ENCODE measurements at regions not wholly inside any gene's neighbourhood (a gene's known extent, or its start where the extent isn't known, plus 50 kb on each side); places are given as distances from the start of the nearest gene placed in this dataset.

- no peaks in the 10 kb centered on the region for H3K27me3 ChIP-seq (replicated peaks in 1 of 4; ENCODE audit: control insufficient read depth in 3 of 4, extremely low read depth in 1 of 4, insufficient read depth in 3 of 4, low read length in 3 of 4)
- H3K23me2 ChIP-seq (ENCODE audit: low read depth, low read length) = no peaks in the 10 kb centered on the region
- H3K56ac ChIP-seq (replicated peaks; ENCODE audit: insufficient read length, low read depth, low read length) = no peak overlapping the region
- no peak overlapping the region for H2AK5ac ChIP-seq (ENCODE audit: low read depth, low read length)
- H3K4me1 ChIP-seq (replicated peaks in 1 of 4; ENCODE audit: control insufficient read depth in 3 of 4, insufficient read depth in 4 of 4, low read length in 3 of 4) = no peaks in the 10 kb centered on the region
- WGBS, 2 experiments (ENCODE audit: extremely low coverage in 1 of 2, insufficient coverage in 1 of 2, insufficient read length in 1 of 2, insufficient replicate concordance in 2 of 2, low coverage in 1 of 2, low lambda C conversion rate in 2 of 2, missing lambda C conversion rate in 1 of 2) = 92% methylated on average over 4 of the region's 4 CpGs; no CpG with 5 or more reads in 1 of the 2 experiments
- no peak overlapping the region for H3K14ac ChIP-seq (ENCODE audit: insufficient read length)
- H3K79me1 ChIP-seq (ENCODE audit: low read depth, low read length) = no peaks in the 10 kb centered on the region
- POLR2A ChIA-PET (ENCODE audit: partially characterized antibody) = no interaction called here
- H4K20me1 ChIP-seq (replicated peaks in 1 of 2; ENCODE audit: control insufficient read depth in 1 of 2, insufficient read depth in 2 of 2, low read length in 2 of 2) = no peaks in the 10 kb centered on the region
- H3K4me3 ChIP-seq (ENCODE audit: extremely low read depth in 1 of 4, insufficient read depth in 2 of 4, low read depth in 3 of 4, low read length in 4 of 4) = no peak overlapping the region
- TF ChIP-seq RAD21 (IDR thresholded peaks at IDR 0.05 in 1 of 2, conservative IDR thresholded peaks at IDR 0.05 in 1 of 2; ENCODE audit: low read depth in 2 of 2, low read length in 2 of 2) = no peak
- TF ChIP-seq GABPA (IDR thresholded peaks at IDR 0.05; ENCODE audit: borderline replicate concordance, insufficient read depth, low read length) = no peak
- TF ChIP-seq SUZ12 (IDR thresholded peaks at IDR 0.05; ENCODE audit: low read length) = no peak
- no peak for TF ChIP-seq SP2 (IDR thresholded peaks at IDR 0.05; ENCODE audit: low read length)
- TF ChIP-seq PHF8 (conservative IDR thresholded peaks at IDR 0.05; ENCODE audit: low read depth, low read length) = no peak
- no peak for TF ChIP-seq FOSL1 (IDR thresholded peaks at IDR 0.05; ENCODE audit: insufficient read depth, low read depth, low read length)
- TF ChIP-seq TBP (IDR thresholded peaks at IDR 0.05; ENCODE audit: low read depth, low read length) = no peak
- TF ChIP-seq TEAD4 (IDR thresholded peaks at IDR 0.05; ENCODE audit: low read depth, low read length) = no peak
- TF ChIP-seq KDM4A (IDR thresholded peaks at IDR 0.05; ENCODE audit: low read depth, low read length, severe bottlenecking) = no peak
- TF ChIP-seq TAF7 (optimal IDR thresholded peaks at IDR 0.05; ENCODE audit: borderline replicate concordance, low read depth, low read length) = no peak
- no peak for TF ChIP-seq ZNF274 (IDR thresholded peaks at IDR 0.05; ENCODE audit: borderline replicate concordance, extremely low read depth, low read length)
- TF ChIP-seq TCF12 (IDR thresholded peaks at IDR 0.05; ENCODE audit: low read depth, low read length) = no peak
- no peak for TF ChIP-seq RBBP5 (IDR thresholded peaks at IDR 0.05; ENCODE audit: borderline replicate concordance, low read depth, low read length)
- no peak overlapping the region for H2BK15ac ChIP-seq (ENCODE audit: low read length)
- CTCF ChIA-PET (ENCODE audit: partially characterized antibody) = no interaction called here
- H3K4me2 ChIP-seq (ENCODE audit: insufficient read depth in 1 of 2, low read depth in 2 of 2, low read length in 2 of 2) = no peak overlapping the region
- H4K5ac ChIP-seq (ENCODE audit: insufficient read length, low read depth, low read length) = no peak overlapping the region
- no peak overlapping the region for H2BK12ac ChIP-seq (ENCODE audit: low read depth, low read length)
- H3K36me3 ChIP-seq (ENCODE audit: control insufficient read depth in 2 of 4, insufficient read depth in 4 of 4, low read length in 3 of 4) = no peaks in the 10 kb centered on the region
- H2BK5ac ChIP-seq (ENCODE audit: low read depth, low read length) = no peak overlapping the region
- no peak for DNase-seq (ENCODE audit: low read depth in 1 of 2, low spot score in 2 of 2)
- no peak overlapping the region for H3K18ac ChIP-seq (ENCODE audit: extremely low read depth, low read length)
- H3K9ac ChIP-seq (replicated peaks in 1 of 4; ENCODE audit: extremely low read depth in 1 of 4, low read depth in 3 of 4, low read length in 3 of 4) = no peak overlapping the region
- peaks cover 4 to 7% of the 10 kb centered on the region in 2 experiments; a peak in 2 of 4 replicates for H3K9me3 ChIP-seq (ENCODE audit: insufficient read depth in 2 of 2, low read depth in 1 of 2, low read length in 1 of 2)
- no peak overlapping the region for H3K23ac ChIP-seq (ENCODE audit: insufficient read length)
- no peak overlapping the region for H2BK120ac ChIP-seq (replicated peaks; ENCODE audit: low read depth, low read length)
- H2BK20ac ChIP-seq (ENCODE audit: low read length) = no peak overlapping the region
- H3K79me2 ChIP-seq (ENCODE audit: control insufficient read depth in 1 of 2, insufficient read depth in 2 of 2, low read length in 2 of 2) = no peaks in the 10 kb centered on the region
- H3K27ac ChIP-seq (ENCODE audit: low read depth, low read length) = no peak overlapping the region
- no peak overlapping the region for H3K4ac ChIP-seq (replicated peaks; ENCODE audit: insufficient read length, low read depth, low read length)
- H4K91ac ChIP-seq (replicated peaks; ENCODE audit: insufficient read length, low read length) = no peak overlapping the region
- no peak overlapping the region for H4K8ac ChIP-seq (ENCODE audit: extremely low read depth, insufficient read depth, low read length)
- no peak overlapping the region for H2AFZ ChIP-seq (ENCODE audit: low read length)
- no peak for FAIRE-seq
Observed at GRCh38 chr5:3313569-3313968, 282.1 kb upstream of the IRX1 start.
